GM18511 (cell line): ENCODE measurements at regions not wholly inside any gene's neighbourhood (a gene's known extent, or its start where the extent isn't known, plus 50 kb on each side); places are given as distances from the start of the nearest gene placed in this dataset.
"Not testable (repeated sequence)": the region's sequence is repeated elsewhere in the genome, so short reads cannot be mapped to it uniquely, and the experiment has no call there.

Experiments used
- ATAC-seq: cut with Tn5 transposase; IDR thresholded peaks from one replicate; pipeline ENCODE4 v1.9.1; 2021; ENCODE audit warnings: mild to moderate bottlenecking, moderate library complexity; ENCODE audit not compliant: unreplicated experiment

DNA sequence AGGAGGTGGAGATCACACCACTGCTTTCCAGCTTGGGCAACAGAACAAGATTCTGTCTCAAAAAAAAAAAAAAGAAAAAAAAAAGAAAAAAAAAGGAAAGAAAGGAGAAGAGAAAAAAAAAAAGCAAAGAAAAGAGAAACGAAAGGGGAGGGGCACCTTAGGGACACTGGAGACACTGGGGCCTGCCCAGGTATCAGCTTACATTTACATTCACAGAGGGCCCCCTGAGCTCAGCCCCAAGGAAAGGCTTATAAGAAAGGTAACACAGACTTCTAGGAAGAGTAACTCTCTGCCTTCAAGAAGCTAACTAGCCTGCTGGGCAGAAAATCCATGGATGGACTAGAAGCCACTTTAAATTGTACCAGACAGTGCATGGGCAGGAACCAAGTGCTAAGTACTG lies 108.8 kb downstream of the NPY start:
- no peak for ATAC-seq

DNA sequence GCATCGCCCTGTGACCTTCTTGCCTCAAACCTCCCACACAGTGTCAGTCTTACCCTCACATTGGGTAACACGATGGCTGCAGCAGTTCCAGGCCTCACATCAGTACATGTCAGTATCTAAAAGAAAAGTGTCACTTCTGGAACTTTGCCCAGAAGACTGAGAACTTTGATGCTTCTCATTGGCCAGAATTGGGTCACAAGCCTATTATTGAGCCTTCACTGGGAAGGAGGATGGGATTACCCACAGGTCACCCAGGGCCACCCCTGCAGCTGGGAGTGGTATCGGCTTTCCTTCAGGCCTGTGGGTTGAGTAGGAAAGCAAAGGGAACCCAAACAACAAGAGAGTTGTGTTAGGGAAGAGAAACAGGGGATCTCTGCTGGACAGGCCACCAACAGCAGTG lies 111.5 kb downstream of the NPY start:
- no peak for ATAC-seq

DNA sequence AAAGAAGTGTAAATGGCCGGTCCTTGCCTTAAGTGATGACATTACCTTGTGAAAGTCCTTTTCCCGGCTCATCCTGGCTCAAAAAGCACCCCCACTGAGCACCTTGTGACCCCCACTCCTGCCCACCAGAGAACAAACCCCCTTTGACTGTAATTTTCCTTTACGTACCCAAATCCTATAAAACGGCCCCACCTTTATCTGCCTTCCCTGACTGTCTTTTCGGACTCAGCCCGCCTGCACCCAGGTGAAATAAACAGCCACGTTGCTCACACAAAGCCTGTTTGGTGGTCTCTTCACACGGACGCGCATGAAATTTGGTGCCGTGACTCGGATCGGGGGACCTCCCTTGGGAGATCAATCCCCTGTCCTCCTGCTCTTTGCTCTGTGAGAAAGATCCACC lies 112.4 kb downstream of the NPY start:
- ATAC-seq = not testable (repeated sequence)

DNA sequence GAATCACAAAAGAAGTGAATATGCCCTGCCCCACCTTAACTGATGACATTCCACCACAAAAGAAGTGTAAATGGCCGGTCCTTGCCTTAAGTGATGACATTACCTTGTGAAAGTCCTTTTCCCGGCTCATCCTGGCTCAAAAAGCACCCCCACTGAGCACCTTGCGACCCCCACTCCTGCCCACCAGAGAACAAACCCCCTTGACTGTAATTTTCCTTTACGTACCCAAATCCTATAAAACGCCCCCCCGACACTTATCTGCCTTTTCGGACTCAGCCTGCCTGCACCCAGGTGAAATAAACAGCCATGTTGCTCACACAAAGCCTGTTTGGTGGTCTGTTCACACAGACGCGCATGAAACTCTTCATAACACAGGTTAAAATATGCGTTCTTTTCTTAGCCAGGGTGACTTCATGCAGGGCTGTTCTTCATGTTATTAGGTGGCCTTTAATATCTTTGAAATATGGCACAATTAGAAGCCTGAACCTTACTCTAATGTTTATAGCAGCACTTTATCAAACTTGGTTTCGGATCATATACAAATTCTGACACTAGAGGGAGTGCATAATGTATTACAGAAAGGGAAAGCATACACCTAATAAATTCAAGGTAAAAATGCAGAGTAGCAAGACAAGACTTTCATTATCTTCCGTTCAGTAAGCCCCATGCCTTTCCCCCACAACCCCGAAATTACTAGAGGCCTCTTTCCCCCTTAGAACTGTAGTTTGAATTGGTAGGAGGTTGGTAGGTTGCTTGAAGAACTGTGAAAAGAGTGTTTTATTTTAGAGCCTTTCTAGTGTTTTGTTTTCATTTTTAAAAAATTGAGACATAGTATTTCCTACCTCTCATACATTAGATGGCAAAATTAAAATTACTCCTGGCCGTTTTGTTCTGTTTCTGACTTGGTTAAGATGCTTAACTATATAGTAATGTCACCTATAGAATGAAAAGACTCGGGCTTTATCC lies 117.9 kb downstream of the NPY start:
- ATAC-seq = peak; percentile 57

DNA sequence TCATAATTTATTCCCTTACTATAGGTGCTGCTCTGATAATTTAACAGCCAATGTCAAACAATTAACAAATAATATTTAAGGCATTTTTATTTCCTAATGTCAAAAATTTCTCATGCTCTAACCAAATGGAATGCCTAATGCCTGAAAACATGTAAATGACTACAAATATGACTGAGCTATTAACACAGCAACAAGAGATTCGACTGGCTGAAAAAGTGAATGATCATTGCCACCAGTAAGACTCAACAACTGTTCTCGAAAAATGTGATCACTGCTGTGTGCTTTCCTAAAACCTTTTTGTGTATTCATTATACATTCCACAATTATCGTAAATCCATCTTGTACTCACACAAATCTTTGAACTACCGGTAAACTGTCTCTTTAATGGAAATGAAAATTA lies 118.7 kb downstream of the NPY start:
- ATAC-seq = no peak

DNA sequence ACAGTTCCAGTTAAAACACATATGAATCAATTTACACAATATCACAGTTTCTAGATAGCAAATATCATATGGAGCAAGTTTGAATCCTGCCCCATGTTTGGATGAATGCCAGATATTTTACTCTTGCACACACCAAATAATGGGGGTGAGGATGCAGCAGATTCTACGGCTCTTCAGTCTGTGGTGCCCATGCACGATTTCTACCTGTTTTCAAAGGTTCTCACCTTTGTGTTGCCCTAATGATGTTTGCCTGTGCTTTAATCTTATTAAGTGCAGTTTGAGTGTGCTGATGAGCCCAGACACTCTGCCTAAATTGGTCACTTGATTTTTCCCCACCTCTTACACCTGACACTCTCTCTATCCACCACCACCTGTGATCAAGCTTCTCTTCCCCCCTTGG lies 119.6 kb downstream of the NPY start:
- ATAC-seq = no peak

DNA sequence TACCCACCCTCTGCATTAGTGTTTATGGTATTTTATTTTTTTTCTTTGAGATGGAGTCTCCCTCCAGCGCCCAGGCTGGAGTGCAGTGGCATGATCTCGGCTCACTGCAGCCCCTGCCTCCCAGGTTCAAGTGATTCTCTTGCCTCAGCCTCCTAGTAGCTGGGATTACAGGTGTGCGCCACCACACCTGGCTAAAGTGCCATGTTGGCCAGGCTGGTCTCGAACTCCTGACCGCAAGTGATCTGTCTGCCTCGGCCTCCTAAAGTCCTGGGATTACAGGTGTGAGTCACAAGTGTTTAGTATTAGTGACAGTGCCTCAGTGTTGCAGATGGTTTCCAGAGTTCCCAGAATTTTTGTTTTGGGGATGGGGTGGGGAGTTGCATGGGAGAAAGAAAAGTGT lies 120.3 kb downstream of the NPY start:
- ATAC-seq = no peak

DNA sequence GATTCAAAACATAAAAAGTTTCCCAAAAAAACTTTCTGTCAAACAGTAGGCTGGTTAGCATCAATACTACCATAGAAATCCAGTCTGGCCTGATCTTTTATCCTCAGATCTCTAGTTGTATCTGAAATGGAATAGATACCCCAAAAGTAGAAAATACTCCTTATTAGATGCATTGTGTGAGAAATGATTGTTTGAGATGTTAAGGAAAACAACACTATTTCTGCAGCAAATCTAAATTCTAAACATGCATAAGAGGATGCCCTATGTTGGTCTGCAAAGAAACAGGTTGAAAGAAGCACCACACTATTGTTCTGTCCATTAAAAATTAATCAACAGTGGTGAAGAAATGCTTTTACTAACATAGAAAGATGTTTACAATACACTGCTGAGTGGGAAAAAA lies 121.0 kb downstream of the NPY start:
- no peak for ATAC-seq

DNA sequence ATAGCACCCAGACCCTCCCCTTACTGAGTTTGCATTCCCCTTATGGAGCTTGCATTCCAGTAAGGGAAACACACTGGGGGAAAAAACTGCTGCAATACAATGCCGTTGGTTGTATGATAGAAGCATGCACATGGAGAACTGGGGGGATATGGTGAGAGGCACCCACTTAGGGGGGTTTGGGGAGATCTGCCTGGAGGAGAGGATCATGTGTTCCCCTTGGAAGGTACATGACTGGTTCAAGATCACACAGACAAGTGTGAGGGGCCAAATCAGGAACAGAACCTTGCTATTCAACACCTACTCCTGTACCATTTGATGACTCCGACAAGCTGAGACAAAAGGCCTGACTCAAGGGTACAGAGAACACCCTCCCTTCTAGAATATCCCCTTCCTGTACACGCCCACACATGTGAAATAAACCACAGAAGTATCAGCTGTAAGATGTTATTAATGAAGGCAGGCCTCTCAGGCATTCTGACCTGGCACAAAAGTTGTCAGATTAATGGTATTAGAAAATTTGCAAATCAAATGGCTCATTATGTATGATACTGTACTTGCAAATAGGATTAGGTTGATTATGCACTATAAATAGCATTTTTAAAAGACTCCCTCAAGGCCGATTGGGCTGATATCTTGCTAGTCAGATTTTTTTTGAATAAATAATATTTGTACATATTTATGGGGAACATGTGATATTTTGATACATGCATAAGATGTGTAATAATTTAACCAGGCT lies 122.2 kb downstream of the NPY start:
- ATAC-seq = peak; percentile 91

DNA sequence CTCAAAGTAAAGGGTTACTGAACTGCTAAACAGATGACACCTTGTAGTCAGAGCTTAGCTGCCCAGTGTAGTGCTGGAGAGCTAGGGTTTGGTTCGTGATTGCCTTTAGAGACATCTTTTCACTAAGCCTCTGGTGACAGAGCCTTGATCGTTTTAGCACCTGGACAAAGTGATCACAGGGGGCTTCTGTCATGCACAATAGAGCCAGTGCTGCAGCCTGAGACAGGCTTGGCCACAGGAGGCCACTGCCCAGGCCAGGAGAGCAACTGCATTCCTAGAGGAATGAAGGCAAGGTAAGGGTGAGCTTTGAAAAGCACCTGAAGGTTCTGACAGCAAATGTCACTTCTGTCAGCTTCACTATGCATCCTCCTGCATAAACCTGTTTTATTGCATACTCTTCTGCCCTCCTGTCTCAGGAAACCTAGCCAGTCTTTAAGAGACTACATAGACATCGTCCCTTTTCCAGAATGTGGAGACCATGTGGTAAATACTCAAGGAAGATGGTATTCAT lies 122.9 kb downstream of the NPY start:
- ATAC-seq = no peak

DNA sequence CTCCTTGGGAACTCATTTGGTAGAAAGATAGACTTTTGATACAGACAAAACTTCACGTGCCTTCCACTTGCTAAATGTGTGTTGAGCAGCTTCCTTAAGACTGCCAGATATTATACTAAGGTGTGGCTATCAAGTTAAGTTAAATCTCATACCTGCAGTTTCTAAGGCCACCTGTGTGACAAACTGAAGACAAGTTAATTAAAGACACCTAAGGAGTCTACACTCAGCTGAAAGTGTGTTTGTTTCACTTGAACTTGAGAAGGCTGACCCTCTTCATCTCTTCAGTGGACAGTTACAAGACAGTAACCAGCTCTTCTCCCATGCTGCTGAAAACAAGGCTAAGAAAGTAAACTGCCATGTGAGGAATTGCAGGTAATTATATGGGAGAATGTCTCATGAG lies 124.0 kb downstream of the NPY start:
- ATAC-seq = no peak

DNA sequence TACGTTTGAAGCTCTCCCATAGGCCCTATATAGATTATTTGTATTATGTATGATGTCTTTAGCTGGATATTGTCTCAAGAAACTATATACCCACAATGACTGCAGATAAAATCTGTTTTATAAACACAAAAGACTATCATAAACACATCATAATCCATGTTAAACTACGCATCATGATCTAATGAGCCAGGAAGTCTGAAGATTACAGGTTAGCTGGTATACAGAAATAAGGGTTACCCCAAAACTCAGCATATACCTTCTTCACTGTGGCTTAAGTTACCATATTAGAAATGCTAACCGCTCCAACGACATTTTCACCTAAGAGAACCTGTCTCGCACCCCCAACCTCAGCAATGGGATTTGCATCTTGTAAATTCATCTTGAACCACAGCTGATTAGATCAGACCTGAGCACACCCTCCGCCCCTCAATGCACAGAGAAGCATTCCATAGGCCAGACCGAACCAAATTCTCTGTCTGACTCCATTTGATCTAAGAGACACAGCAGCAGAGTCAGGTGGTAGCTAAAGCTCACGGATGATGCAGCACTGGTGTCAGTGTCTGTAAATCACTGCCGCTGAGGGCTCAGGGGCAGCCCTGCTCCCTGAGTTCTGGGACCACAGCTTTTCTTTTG lies 124.9 kb downstream of the NPY start:
- no peak for ATAC-seq

DNA sequence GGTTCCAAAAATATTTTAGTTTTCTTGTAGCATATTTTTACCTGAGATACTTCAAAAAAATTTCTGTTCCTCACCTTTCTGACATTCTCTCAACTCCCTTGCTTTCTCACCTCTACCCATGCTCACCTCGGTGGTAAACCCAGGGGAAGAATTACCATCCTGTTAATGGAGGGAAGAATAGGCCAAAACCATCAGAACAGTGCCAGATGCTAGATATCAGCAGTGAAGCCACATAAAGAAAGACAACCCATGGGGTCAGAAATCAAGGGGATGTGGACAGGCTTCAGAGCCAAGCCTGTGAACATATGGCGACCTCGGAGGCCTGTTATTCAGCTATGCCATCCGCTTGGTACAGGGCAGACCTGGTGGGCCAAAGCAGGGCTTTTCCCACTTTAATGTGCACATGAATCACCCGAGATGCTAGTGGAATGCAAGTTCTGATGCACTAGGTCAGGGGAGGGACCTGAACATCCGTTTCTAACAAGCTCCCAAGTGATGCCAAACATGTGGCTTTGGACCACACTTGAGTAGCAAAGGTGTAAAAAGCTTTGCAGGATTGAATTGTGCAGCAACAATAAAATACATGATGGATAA lies 125.5 kb downstream of the NPY start:
- ATAC-seq = no peak

DNA sequence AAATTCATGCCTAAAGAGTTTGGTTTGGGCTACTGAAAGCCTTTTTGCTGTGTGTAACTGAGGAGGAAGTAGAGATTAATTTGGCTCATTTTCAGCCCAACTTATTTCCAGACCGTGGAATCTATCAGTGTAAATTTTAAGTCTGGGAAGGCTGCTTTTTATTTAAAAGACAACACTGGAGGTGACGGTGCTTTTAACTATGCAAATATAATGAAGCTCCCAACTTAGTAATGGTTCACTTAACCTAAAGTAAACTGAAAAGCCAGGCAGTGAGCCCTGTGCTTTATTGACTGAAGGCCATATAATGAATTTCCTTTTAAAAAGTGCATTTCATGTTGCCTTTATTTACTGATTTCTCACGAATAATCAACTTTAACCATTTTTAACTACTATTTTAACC lies 127.2 kb downstream of the NPY start:
- no peak for ATAC-seq

DNA sequence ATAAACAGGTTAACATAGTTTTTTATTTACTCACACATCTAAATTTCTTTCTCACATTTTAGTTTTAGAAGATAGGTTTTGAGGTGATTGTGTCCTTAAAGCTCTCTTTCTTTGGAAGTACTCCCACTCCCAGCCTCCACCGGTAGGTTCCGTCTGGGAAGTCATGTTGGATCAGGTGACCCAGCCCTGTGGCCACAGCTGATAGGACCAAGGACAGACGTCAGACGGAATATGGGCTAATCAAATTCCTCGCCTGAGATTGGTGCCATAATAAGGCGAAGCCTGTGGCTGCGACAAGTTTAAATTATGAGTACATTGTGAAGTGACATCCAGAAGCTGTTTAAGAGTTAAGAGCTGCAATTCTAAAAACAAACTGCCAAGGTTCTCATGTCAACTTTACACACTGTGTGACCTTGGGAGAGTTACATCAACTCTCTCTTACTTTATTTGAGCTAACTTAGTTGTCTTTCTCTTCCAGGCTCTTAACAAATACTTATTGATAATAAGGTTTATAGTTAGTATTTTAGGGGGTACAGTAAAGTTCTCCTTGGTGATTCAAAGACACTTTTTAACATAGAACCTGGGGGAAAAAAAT lies 133.6 kb downstream of the NPY start:
- ATAC-seq = no peak

DNA sequence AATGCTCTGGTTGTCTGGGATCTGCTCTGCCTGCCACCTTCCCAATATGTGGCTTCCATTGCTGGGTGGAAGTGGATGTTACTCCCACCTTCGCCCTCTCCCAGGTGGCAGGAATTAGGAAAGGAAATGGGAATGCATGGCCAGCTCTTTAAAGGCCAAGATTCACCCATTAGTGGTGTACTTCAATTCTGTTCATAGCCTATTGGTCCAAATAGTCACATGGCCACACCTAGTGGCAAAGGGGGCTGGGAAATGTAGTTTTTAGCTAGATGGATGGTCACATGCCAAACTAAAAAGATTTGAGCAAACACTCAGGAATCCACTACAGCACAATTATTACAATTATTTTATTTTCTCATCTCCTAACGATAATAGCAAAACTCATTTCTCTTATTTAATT lies 135.1 kb downstream of the NPY start:
- ATAC-seq = no peak

DNA sequence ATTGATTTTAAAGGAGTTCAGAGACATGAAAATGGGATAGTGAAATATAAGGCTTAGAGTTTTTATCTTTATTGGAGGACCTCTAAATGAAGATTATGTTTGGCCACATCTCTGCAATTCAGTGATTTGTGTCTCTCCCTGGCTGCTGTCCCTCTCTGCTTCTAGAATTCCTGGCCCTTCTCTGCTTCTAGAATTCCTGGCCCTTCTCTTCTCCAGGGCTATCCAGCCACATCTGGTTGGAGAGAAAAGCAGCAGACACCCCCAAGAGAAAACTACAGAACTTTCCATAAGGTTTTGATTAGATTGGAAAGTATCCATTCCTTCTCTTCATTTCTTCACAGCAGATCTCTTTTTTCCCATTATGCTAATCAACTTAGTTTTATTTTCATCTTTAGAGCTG lies 135.5 kb downstream of the NPY start:
- ATAC-seq = no peak

DNA sequence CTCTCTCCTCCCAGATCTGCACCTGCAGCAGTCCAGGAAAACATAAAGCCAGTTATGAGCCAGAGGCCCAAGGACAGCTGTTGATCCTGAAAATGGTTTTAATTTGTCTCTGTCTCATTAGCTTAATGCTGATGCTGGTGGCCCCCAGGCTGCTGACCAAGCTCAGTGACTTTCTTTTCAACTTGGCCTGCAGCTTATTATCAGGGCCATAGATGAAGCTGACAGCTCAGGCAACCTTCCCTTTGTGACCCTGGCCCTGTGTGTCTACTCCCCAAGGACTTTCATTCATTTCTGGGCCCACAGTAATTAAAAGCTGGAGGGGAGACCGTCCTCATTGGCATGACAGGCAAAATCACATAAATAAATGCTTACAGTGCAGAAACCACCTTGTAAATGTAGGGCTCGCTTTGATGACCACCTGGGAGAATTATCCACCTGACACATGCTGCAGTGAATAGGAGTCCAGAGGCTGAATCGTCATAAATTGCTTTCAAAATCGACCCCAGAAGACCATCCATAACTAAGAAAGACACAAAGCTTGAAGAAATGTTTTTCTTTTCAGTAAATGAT lies 138.5 kb downstream of the NPY start:
- no peak for ATAC-seq

DNA sequence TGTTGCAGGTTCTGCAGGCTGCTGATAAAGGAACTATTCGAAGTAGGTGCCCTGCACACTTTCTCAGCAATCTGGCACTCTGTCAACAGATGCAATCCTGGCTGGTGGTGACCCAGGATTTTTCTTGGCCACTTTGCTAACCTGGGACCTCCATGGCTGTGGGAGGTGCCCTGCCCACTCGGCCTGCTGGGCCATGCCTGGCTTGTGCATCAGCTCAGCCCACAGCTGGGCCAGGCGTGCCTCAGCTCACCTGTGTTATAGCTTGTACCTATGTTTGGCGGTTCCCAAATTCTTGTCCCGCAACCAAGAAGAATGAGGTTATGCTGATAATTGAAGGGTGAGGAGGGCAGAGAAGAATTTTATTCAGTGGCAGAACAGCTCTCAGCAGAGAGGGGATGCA lies 141.7 kb downstream of the NPY start:
- ATAC-seq = no peak

DNA sequence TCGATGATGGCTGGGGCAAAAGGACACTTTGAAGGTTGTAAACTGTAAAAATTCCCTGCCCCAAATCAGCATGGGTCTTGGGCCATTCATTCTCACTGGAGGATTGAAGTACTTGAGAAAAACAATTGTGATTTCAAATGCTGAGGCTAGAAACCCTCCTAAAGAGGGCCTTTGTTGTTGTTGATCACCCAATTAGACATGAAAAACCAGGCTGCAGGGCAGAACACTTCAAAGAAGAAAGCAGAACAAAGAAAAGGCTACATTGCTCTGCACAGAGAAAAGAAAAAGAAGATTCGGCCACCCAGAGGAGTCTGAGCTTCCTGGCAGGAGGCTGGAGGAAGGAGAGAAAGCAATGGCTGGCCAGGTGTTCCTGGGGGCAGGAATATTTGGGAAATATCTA lies 143.1 kb downstream of the NPY start:
- no peak for ATAC-seq
